Colon (tissue), 2 donors: ENCODE measurements at regions not wholly inside any gene's neighbourhood (a gene's known extent, or its start where the extent isn't known, plus 50 kb on each side); places are given as distances from the start of the nearest gene placed in this dataset.
A peak's percentile ranks its signal among the peaks of the same experiment; 100 is the strongest.
"Not testable (repeated sequence)": the region's sequence is repeated elsewhere in the genome, so short reads cannot be mapped to it uniquely, and the experiment has no call there.

Experiments used
- FAIRE-seq: peaks from 2 replicates; lab custom pipeline; 2012; peaks lifted over from hg19 to GRCh38; lab: Jason Lieb, UNC
- donor health status: control.
- donor health status: control.

GRCh38 chr12:76292891-76293290 lies 55.3 kb downstream of the BBS10 start:
- not testable (repeated sequence) for FAIRE-seq

- not testable (repeated sequence) for FAIRE-seq
Measured at GRCh38 chr12:76292305-76292704, 55.9 kb downstream of the BBS10 start.

- FAIRE-seq: no peak
Measured at GRCh38 chr12:76290963-76291859, 57.0 kb downstream of the BBS10 start.

- no peak for FAIRE-seq
Measured at GRCh38 chr12:76288218-76288617, 60.0 kb downstream of the BBS10 start.

- no peak for FAIRE-seq
Measured at GRCh38 chr12:76284816-76285750, 63.1 kb downstream of the BBS10 start.

- no peak for FAIRE-seq
Measured at GRCh38 chr12:76282744-76283143, 65.5 kb downstream of the BBS10 start.

GRCh38 chr12:76277480-76277879 lies 70.7 kb downstream of the BBS10 start:
- FAIRE-seq: no peak

- FAIRE-seq: no peak
Measured at GRCh38 chr12:76276499-76277151, 71.6 kb downstream of the BBS10 start.

- FAIRE-seq: no peak
Measured at GRCh38 chr12:76275511-76276093, 72.6 kb downstream of the BBS10 start.

- FAIRE-seq: no peak
Measured at GRCh38 chr12:76274420-76275083, 73.7 kb downstream of the BBS10 start.

- FAIRE-seq: no peak
Measured at GRCh38 chr12:76272287-76272686, 75.9 kb downstream of the BBS10 start.

GRCh38 chr12:76270657-76271358 lies 77.4 kb downstream of the BBS10 start:
- FAIRE-seq: no peak

GRCh38 chr12:76268267-76268666 lies 79.9 kb downstream of the BBS10 start:
- no peak for FAIRE-seq

- no peak for FAIRE-seq
Measured at GRCh38 chr12:76266797-76267196, 81.4 kb downstream of the BBS10 start.

- peak; percentile 97 for FAIRE-seq
Measured at GRCh38 chr12:76265424-76266180, 82.6 kb downstream of the BBS10 start.

- FAIRE-seq: no peak
Measured at GRCh38 chr12:76264611-76265012, 83.6 kb downstream of the BBS10 start.

GRCh38 chr12:76263696-76264095 lies 84.5 kb downstream of the BBS10 start:
- no peak for FAIRE-seq

- no peak for FAIRE-seq
Measured at GRCh38 chr12:76260390-76260748, 87.8 kb downstream of the BBS10 start.

GRCh38 chr12:76259660-76260389 lies 88.4 kb downstream of the BBS10 start:
- FAIRE-seq: no peak
